ENCODE measurements at regions not wholly inside any gene's neighbourhood (a gene's known extent, or its start where the extent isn't known, plus 50 kb on each side); places are given as distances from the start of the nearest gene placed in this dataset.

DNA sequence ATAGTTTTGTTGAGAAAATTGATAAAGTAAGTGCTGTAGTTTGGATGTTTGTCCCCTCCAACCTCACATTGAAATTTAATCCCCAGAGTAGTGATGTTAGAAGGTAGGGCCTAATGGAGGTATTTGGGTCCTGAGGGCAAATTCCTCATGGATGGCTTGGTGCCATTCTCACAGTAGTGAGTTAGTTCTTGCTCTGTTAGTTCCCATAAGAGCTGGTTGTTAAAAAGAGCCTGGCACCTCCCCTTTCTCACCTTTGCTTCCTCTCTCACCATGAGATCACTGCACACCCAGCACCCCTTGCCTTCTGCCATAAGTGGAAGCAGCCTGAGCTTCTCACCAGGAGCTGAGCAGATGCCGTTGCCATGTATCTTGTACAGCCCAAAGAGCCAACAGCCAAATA is 354.8 kb upstream of the NFIA start:
- ATAC-seq (ENCODE audit: low FRiP score) (no peak), DNase-seq (ENCODE audit: low spot score) (no peak)
- TF ChIP-seq, protein P1, sequence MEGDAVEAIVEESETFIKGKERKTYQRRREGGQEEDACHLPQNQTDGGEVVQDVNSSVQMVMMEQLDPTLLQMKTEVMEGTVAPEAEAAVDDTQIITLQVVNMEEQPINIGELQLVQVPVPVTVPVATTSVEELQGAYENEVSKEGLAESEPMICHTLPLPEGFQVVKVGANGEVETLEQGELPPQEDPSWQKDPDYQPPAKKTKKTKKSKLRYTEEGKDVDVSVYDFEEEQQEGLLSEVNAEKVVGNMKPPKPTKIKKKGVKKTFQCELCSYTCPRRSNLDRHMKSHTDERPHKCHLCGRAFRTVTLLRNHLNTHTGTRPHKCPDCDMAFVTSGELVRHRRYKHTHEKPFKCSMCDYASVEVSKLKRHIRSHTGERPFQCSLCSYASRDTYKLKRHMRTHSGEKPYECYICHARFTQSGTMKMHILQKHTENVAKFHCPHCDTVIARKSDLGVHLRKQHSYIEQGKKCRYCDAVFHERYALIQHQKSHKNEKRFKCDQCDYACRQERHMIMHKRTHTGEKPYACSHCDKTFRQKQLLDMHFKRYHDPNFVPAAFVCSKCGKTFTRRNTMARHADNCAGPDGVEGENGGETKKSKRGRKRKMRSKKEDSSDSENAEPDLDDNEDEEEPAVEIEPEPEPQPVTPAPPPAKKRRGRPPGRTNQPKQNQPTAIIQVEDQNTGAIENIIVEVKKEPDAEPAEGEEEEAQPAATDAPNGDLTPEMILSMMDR (IDR thresholded peaks at IDR 0.05) = no peak

DNA sequence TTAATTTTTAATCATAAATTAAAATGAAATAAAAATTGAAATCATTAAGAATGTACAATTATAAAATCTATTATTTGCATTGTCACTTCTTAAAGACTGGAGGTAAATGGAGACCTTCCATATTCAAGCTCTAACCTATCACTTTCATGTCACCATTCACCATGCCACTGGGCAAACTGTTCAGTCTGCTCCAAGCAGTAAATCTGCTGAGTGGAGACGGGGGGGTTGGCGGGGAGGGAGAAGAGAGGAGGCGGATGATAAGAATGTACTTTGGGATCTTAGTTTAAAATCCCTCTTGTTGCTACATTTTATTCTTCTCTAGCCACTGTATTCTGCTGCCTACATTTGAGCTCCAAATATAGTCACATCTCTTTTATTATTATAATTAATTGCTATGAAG is 365.9 kb upstream of the NFIA start:
- no peak for ATAC-seq (ENCODE audit: low FRiP score)
- no peak for DNase-seq (ENCODE audit: low spot score)
- TF ChIP-seq, protein P1 (IDR thresholded peaks at IDR 0.05) = no peak

DNA sequence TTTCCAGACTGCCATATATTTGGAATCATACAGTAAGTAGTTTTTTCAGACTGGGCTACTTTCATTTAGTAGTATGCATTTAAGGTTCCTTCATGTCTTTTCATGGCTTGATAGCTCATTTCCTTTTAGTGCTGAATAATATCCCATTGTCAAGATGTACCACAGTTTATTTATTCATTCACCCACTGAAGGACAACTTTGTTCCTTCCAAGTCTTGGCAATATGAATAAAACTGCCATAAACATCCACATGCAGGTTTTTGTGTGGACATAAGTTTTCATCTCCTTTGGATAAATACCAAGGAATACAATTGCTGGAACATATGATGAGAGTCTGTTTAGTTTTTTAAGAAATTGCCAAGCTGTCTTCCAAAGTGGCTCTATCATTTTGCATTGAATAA is 366.4 kb upstream of the NFIA start:
- DNase-seq (ENCODE audit: low spot score) (no peak), ATAC-seq (ENCODE audit: low FRiP score) (no peak)
- TF ChIP-seq, protein P1 (IDR thresholded peaks at IDR 0.05) = no peak

DNA sequence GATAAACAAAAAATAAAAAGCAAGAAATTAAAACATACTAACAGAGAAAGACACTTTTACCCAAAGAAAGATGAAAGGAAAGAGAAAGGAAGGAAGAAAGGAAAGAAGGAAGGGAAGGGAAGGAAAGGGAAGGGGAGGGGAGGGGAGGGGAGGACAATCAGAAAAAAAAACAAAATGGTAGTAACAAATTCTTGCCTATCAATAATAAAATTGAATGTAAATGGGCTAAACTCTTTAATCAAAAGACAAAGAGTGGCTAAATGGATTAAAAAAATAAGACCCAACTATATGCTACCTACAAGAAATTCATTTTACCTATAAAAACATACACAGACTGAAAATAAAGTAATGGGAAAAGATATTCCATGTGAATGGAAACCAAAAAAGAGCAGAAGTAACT is 372.9 kb upstream of the NFIA start:
- TF ChIP-seq, protein P1 (IDR thresholded peaks at IDR 0.05) = no peak
- ATAC-seq (ENCODE audit: low FRiP score) = no peak
- DNase-seq (ENCODE audit: low spot score) = no peak

DNA sequence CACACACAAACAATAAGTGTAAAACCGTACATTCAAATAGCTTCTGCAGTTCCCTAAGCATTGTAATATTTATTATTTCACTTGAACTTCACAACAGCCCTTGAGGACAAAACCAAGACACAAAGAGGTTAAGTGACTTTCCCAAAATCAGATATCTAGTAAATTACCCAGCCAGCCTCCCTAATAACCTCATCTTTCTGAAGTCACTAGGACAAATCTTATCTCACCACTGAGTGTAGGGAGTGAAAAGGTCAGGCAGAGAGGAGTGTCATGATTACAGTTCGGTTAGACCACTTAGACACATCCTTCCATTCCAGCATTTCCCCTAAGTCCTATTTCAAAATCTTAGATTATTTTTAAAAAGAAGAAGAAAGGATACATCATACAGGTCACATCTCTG is 377.3 kb upstream of the NFIA start:
- DNase-seq (ENCODE audit: low spot score) (no peak), ATAC-seq (ENCODE audit: low FRiP score) (no peak)
- TF ChIP-seq, protein P1 (IDR thresholded peaks at IDR 0.05) = no peak

DNA sequence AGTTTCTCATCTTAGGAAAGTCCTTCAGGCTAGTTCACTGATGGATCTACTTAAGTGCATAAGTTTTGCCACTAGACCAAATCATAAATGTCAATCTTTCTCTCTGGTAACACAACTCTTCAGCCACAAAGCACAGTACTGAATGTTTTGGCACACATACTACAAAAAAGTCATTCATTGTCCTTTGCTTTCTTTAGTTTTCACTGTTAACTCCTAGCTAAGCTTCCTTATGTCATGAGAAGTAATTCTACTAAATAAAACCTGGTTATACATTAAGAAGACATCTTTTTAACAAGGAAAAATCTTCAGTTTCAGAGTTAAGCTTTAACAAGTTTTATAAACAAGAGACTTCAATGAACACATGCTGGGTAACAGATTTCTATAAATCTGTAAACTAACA is 379.2 kb upstream of the NFIA start:
- ATAC-seq (ENCODE audit: low FRiP score) (no peak), DNase-seq (ENCODE audit: low spot score) (no peak)
- TF ChIP-seq, protein P1 (IDR thresholded peaks at IDR 0.05) = no peak

DNA sequence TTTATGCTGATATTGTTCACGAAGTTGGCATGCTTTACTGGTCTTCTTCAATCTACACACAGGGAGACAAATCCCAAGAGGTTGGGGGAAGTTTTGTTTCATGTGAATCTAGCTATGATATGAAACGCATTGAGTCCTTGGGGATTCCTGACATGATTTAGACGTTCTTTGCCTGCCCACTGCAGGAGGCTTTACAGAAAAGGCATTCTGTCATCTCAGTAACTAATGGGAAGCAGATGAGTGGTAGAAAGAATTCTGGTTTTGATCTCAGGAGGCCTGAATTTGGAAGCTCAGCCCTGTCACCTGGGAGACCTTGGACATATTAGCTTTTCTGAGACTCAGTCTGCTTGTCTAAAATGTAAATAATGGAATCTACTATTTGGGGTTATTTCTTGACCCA is 383.0 kb upstream of the NFIA start:
- ATAC-seq (ENCODE audit: low FRiP score) (no peak), DNase-seq (ENCODE audit: low spot score) (no peak)
- TF ChIP-seq, protein P1 (IDR thresholded peaks at IDR 0.05) = no peak
